Endothelial cell of hepatic sinusoid (primary cell): ENCODE measurements at regions not wholly inside any gene's neighbourhood (a gene's known extent, or its start where the extent isn't known, plus 50 kb on each side); places are given as distances from the start of the nearest gene placed in this dataset.

Experiments
- in situ Hi-C: cut with HindIII; loops from 2 replicates; pipeline ENCODE4 v1.10.0; 2017; ENCODE audit warnings: low sequenced_read_pairs

DNA sequence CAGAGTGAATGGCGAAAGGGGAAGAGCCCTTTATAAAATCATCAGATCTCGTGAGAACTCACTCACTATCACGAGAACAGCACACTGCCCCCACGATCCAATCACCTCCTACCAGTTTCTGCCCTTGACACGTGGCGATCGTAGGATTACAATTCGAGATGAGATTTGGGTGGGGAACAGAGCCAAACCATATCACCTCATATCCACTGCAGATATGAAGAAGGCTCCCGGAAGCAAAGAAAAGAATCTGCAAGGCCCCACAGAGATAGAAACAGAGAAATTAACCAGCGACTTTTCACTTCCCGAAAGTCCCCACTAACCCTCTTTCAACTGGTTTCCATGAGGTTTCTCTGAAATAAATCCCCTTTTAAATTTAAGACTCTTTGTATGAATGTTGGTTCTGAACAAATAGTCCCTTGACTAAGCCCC, 86.2 kb upstream of the IRF2BP2 start:
- in situ Hi-C loops, result no loop called here

DNA sequence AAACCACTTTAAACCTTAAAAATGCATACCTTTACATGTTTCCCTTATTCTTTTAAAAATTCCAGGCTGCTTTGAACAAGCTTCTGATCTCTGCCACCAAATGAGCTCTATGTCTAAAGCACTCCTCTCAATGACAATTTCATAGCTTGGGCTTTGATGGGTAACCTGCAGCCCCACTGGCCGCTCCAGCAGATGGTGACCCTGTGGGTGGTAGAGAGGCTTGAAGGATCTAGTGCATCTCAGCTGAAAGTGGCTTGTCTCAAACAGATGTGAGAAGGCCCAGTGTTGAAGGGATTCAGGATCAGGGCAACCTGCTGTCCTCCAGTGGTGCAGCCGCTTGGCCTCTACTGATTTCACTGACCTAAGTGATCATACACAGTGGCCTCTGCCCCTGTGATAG, 84.7 kb upstream of the IRF2BP2 start:
- in situ Hi-C loops, result no loop called here

DNA sequence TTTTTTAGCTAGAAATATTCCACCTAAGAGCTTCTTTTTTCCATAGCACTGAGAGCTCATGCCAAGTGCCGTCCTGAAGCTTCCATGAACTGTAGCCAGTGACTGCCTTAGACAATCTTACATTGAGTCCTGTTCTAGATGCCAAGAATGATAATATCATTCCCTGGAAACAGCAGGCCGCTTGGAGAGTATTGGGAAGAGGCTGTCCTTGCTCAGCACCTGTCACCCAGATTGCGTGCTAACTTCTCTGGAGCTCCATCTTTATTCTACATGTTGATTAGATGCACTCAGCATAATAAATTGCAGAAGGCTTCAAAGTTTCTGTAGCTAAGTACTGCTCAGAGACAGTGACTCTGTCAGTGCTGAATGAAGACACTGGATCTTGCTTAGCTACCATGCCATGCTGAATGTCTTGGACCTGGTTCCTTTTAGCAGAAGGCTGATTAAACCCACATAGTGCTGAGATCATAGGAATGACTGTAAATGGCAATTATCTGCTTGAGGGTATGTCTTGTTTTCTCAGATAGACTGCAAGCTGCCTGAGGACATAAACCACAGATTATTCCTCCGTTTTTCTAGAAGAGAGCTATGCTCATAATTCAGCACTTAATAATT, 83.1 kb upstream of the IRF2BP2 start:
- in situ Hi-C loops, result no loop called here

DNA sequence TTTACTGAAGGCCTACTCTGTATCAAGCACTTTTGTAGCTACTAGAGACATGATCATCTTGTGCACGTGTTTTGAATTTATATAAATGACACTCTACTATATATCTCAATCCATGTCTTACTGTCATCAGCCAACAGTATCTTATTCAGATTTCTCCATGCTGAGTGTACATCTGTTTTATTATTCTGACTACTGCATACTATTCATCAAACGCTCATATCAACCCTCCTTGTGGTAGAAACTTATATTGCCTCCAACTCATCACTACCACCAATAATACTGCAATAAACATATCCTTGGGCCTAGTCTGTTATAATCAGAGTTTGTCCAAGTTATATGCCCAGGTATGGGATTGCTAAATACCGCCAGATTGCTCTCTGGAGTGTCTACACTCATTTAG, 81.6 kb upstream of the IRF2BP2 start:
- in situ Hi-C loops, result no loop called here

DNA sequence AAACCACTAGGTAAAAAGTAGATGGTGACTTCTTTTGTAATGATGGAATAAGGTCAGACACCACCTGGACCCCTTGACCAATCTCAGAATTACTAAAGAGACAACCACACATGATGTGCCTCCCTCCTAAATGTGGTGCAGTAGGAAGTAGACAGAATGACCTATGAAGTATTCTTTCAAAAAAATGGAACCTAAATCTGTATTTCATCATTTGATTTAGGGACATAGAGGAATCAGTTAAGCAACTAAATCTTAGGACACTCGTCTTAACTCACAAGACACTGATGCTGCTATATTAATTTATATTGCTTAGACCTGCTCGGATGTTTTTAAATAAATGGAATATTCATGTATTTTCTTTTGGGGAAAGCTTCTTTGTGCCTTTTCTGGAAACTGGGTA, 80.9 kb upstream of the IRF2BP2 start:
- in situ Hi-C loops, result no loop called here

DNA sequence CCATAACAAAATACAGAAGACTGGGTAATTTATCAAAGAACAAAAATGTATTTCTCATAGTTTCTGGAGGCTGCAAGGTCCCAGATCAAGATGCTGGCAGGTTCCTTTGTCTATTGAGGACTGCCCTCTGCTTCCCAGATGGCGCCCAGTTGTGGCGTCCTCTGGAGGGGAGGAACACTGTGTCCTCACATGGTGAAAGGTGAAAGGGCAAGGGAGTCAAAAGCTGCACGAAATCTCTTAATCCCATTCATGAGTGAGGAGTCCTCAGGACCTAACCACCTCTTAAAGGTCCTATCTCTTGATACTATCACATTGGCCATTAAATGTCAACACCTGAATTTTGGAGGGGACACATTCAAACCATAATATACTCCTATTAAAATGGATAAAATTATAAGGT, 79.3 kb upstream of the IRF2BP2 start:
- in situ Hi-C loops, result no loop called here

DNA sequence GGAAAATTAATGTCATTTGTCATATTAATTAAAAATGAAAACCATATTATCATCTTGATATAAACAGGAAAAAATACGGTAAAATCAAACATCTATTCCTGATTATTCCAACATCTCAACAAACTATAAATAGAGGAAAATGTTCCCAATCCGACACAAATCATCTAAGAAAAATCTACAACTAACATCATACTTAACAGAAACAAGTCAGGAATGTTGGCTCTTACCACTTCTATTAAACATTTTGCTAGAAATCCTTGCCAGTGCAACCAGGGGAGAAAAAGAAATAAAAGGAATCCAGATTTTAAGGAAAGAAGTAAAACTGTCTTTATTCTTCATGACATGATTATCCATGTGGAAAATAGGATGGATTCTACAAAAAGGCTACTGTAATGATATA, 77.0 kb upstream of the IRF2BP2 start:
- in situ Hi-C loops, result no loop called here

DNA sequence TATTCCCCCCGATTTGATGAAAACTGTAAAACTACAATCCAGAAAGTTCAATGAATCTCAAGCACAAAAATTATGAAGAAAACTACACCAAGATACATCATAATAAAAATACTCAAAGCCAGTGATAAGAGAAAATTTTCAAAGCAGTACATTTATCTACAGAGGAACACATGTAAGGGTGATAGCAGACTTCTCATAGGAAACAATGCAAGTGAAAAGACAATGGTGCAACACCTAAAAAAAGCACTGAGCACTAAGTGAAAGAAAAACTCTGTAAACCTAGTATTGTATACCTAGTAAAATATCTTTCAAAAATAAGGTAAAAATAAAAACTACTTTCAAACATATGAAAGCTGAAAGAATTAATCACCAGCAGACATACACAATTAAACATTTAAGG, 76.1 kb upstream of the IRF2BP2 start:
- in situ Hi-C loops, result no loop called here

DNA sequence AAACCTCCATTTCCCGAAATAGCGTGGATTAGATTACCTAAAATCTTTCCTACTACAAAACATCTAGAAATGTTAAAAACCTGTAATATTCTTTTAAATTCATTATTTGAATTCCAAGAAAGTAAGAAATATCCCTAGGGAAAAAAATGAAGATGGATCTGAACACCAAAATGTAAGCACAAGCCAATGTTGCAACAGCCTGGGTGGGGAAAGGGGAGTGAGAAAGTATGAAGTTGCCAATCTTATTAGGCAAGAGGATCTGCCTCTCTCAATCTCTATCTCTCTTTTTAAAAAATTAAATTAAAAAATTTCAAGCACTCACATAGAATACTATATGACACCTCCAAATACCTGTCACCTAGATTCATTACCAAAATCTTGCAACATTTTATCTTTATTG, 74.9 kb upstream of the IRF2BP2 start:
- in situ Hi-C loops, result no loop called here

DNA sequence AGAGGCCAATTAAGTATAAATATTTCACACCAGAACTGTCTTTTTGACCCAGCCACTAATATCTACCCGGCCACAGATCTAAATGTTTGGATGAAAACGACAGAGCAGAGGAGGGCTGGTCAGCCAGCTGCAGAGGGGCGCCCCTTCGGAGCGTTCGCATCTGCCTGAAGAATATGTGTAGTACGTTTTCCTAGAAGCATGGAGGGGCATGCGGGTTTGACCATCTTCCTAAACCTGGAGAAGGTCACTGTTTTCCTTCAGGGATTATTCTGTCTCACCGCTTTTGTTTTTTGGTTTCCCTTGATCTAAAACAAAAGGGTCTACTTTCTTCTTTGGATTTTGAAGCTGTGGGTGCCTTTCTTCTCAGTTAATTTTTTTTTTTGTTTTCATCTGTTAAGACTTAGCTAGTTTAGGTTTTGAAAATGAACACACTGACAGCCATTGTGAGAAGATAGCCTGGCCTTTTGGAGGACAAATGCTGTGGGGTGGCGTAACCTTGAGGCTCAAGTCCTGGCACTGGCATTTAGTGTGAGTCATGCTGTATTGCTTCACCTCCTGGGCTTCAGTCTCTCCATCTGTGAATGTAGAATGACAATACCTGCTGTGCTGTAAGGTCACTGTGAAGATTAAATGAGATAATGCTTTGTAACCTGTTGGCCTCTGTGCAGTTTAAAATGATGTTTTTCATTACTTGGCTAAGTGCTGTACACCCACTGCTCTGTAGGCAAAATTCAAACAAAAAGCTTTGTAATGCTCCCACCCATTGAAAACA, 74.1 kb upstream of the IRF2BP2 start:
- in situ Hi-C loops, result no loop called here

DNA sequence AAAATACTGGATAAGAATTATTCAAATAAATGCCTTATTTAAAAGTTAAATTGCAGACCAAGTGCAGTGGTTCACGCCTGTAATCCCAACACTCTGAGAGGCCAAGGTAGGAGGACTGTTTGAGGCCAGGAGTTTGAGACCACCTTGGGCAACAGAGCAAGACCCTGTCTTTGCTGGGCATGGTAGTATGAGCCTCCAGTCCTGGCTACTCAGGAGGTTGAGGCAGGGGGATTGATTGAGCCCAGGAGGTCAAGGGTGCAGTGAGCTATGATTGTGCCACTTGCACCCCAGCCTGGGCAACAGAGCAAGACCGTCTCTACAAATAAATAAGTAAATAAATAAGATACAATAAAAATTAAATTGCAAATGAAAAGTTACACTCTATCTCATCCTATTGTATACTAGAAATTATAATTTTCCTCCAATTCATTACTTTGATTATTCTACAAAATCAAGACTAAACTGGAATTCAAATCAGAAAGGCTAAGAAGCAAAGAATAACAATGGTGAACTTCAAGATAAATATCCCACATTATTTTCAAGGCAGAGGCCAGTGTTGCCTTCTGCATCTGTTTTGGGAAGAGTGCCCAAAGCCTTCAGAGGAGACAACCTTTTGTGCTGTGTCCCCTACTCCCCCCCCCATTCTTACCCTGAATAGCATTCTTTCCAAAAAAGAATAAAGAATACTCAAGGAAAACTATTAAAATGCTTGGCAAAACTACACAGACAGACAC, 73.3 kb upstream of the IRF2BP2 start:
- in situ Hi-C loops, result no loop called here

DNA sequence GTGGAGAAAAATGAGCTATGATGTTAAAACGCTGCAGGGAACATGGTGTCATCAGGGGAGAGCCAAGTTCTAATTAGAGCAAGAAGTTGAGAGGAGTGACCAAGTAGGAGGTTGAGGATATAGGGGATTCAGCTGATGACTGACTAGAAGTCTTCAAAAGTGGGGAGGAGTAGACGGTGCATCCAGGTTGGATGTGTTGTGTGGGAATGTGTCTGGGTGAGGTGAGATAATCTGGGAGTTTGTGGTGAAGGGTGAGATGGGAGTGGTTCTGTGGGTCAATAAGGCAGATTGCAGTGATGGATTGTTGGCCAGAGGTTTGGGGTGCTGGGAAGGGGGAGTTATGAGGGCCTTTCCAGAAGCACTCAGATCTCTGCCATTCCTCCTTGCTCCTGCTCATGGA, 72.0 kb upstream of the IRF2BP2 start:
- in situ Hi-C loops, result no loop called here

DNA sequence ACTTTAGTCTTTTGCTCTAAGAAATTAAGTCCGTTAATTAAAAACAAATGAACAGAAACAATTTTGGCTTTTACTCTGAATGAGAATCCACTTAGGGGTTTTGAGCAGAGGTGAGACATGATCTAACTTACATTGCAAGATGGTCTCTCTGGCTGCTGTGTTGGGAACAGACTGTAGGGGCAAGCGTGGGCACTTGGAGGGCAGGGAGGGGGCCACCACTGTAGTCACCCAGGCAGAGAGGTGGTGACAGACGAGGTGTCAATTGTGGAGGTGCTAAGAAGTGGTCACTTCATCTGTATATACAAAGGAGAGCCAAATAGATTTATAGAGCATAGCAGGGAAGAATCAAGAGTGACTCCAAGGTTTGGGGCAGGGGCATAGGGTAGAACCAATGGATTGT, 71.1 kb upstream of the IRF2BP2 start:
- in situ Hi-C loops, result no loop called here

DNA sequence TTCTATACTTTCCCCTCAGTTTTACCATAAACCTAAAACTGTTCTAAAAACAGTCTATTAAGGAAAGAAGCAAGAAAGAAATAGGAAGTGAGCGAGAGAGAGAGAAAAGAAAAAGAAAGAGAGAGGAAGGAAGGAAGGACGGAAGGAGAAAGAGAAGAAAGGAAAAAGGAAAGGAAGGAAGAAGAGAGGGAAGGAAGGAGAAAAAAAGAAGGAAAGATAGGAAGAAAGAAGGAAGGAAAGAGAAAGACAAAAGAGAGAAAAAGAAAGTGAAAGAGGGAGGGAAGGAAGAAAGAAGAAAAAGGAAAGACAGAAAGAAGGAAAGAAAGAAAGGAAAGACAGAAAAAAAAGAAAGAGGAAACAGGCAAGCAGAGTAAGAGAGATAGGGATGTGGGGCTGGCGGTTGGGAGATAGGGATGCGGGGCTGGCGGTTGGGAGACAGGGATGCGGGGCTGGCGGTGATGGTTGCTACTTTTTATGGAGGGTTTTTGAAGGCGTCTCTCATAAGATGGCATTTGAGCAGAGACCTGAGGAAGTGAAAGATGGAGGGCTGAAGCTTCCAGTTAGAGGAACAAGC, 70.4 kb upstream of the IRF2BP2 start:
- in situ Hi-C loops, result no loop called here

DNA sequence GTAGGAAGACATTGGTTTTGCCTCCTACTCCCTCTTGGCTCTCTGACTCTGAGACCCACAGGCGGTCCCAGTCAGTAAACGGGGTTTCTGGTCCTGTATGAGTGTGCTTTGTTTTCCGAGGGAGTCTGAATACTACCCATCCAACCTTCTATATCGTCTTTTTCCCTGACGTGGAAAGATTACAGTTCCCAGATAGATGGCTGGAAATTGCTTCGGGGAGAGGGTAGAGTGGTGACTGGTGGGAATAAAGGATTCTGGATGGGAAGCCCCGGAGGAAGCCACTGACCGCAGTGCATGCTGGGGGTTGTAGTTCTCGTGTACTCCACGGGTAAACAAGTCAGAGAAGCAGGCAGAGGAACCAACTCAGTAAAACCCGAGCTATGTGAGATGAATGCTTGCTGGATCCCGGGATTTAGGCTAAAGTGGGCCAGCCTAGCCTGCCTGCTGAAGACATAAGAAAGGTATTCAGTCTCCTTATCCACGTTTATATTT, 66.2 kb upstream of the IRF2BP2 start:
- in situ Hi-C loops, result no loop called here

DNA sequence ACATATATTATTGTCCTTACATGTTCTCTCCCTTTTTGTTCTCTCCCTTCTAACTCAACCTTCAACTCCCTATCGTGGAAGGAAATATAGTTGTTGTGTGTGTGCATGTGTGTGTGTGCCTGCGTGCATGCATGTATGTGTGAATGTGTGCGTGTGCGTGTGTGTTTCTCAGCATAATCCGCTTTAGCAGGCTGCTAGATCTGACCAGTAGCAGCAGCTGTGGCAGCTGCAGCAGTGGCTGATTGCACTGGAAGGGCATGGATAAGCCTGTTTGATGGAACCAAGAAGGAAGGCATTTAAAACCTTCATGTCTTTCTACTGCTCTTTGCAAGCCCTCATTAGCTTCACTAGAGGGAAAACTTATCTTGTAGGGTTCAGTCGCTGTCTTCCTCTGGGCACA, 65.6 kb upstream of the IRF2BP2 start:
- in situ Hi-C loops, result no loop called here

DNA sequence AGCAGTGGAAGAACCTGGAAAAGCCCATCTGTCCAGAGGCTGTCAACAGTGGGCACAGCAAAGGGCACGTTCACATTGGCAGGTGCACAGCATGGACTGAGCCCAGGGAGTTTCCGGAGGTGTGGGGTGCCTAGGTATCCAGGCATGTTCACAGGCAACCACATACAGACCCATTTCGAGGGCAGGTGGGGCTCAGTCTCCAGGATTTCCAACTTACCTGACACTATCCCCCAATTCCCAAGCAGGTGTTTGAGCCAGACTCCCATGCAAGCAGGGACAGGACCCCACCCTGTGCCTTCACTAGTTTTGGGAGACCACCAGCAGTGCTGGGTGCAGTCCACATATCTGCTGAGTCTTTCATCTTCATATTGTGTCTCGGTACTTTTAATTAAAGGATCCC, 65.0 kb upstream of the IRF2BP2 start:
- in situ Hi-C loops, result no loop called here

DNA sequence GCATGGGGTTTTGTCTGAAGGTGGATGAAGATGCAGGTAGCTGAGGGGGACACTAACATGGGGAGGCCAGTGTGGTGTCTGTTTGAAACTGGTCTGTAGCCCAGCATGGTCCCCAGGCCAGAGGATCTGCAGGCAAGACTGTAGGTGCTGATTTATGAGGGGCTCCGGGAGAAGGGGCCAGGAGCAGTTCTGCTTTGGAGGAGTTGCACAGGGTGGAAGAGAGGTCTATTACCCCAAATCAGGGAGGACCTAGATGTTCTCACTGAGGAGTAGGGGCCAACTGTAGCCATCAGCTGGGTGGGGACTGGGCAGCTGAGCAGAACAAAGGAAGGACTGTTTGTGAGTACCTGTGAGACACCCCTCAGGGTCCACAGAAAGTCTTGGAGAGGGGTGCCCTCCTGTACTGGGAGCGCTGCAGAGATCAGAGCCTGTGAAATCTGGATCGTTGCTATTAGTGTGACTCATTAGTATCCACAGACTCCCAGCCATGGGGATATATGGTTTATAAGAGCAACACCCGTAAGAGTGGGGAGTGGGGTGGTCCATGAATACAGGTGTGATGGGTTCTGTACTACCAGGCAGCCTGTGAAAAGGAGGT, 64.3 kb upstream of the IRF2BP2 start:
- in situ Hi-C loops, result no loop called here

DNA sequence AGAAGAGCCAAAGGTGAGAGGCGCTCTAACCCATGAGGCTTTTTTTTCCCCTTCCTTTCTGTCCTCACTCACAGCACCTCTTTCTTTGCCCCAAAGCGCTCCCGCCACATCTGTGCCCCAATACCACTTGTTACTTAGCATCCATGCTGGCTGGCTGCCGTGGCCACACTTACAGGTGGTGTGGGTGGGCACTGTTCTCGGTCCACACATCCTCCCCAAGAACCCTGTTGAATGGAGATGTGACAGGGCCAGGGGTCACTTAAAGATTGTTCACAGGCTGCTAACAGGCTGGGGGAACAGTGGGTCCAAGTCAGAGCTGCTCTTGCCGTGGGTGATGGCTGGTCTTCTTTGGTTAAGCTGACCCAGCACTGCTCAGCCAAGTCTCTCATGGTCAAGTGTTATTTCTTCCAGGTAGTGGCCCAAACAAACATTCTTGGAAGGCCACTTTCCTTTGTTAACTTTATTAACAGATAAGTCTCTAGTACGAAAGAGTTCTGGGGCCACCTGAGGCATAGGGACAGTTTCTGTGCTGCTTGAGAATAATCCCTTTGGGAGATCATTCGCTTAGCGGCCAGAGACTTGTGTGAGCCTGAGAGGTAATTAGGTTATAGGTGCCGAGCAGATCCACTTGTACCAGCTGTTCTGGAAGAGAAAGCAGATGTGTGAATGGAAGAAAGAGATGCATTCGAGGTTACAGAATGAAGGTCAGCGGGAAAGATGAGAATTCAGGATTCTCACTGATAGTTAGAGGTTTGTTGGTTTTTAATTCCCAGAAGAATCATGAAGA, 62.6 kb upstream of the IRF2BP2 start:
- in situ Hi-C loops, result no loop called here

DNA sequence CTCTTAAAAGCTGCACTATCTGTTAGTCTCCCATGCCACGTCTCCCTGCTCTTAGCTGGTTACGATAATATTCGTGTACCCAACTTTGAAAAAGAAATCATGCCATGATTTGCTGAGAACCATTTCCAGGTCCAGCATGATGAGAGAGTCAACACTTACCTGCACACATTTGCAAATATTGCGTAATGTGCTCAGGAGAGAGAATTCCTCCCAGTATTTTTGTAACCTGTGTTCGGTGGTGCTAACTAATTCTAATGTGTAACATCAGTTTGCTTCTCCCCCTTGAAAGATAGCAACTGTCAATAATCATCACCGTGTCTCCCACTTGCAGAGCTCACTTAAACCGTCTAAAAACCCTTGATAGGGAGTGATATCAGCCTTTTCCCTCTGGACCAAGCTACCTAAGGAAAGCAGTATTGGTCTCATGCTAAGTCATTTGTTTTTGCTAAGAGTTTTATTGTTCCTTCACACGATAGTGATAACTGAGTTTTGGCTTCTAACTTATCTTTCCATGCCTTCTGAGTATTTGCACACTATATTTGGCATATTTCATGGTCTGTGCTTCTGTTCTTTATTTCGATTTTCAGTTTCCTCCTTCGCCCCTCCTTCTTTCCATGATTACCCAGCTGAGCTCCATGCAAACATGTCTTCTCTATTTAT, 61.1 kb upstream of the IRF2BP2 start:
- in situ Hi-C loops, result no loop called here
